Pulmonary artery endothelial cell (primary cell): ENCODE measurements at regions not wholly inside any gene's neighbourhood (a gene's known extent, or its start where the extent isn't known, plus 50 kb on each side); places are given as distances from the start of the nearest gene placed in this dataset.

Source experiments
- DNase-seq: peaks from one replicate; pipeline ENCODE4 v3.0.0-alpha.2; 2011; ENCODE audit warnings: low read depth, low spot score

GRCh38 chr2:236715491-236715961 lies 145.9 kb downstream of the ACKR3 start:
- no peak for DNase-seq

- no peak for DNase-seq
Observed at GRCh38 chr2:236717120-236717519, 147.5 kb downstream of the ACKR3 start.

GRCh38 chr2:236717729-236718128 lies 148.1 kb downstream of the ACKR3 start:
- no peak for DNase-seq

- no peak for DNase-seq
Observed at GRCh38 chr2:236718207-236718992, 148.8 kb downstream of the ACKR3 start.

GRCh38 chr2:236719192-236719635 lies 149.6 kb downstream of the ACKR3 start:
- no peak for DNase-seq

GRCh38 chr2:236720974-236721540 lies 151.4 kb downstream of the ACKR3 start:
- DNase-seq: no peak

- DNase-seq: no peak
Observed at GRCh38 chr2:236724200-236724599, 154.6 kb downstream of the ACKR3 start.

GRCh38 chr2:236726701-236727450 lies 157.3 kb downstream of the ACKR3 start:
- no peak for DNase-seq

- no peak for DNase-seq
Observed at GRCh38 chr2:236728916-236729670, 159.5 kb downstream of the ACKR3 start.

GRCh38 chr2:236730393-236730792 lies 160.8 kb downstream of the ACKR3 start:
- no peak for DNase-seq

GRCh38 chr2:236731767-236732580 lies 162.3 kb downstream of the ACKR3 start:
- DNase-seq: no peak

GRCh38 chr2:236733156-236733555 lies 163.5 kb downstream of the ACKR3 start:
- no peak for DNase-seq

GRCh38 chr2:236735825-236736238 lies 166.2 kb downstream of the ACKR3 start:
- no peak for DNase-seq

- DNase-seq: no peak
Observed at GRCh38 chr2:236738030-236738429, 168.4 kb downstream of the ACKR3 start.

- no peak for DNase-seq
Observed at GRCh38 chr2:236738896-236739295, 169.3 kb downstream of the ACKR3 start.

- no peak for DNase-seq
Observed at GRCh38 chr2:236739663-236740062, 170.0 kb downstream of the ACKR3 start.

GRCh38 chr2:236740506-236740905 lies 170.9 kb downstream of the ACKR3 start:
- no peak for DNase-seq

GRCh38 chr2:236743039-236743920 lies 173.7 kb downstream of the ACKR3 start:
- DNase-seq: peak; percentile 32

GRCh38 chr2:236743921-236744280 lies 174.3 kb downstream of the ACKR3 start:
- DNase-seq: no peak

GRCh38 chr2:236744281-236744705 lies 174.7 kb downstream of the ACKR3 start:
- no peak for DNase-seq
